Adrenal gland (tissue), 9 donors: ENCODE measurements at regions not wholly inside any gene's neighbourhood (a gene's known extent, or its start where the extent isn't known, plus 50 kb on each side); places are given as distances from the start of the nearest gene placed in this dataset.

Experiments
- DNase-seq, 7 donors: peaks; one replicate each; pipeline ENCODE4 v3.0.0-alpha.2; 2019 to 2020
- H3K27ac ChIP-seq, 5 donors: fragments of 200-600 bp; sonication (generic) in 4 of 5; 1 replicate in 3 of 5; 2 replicates in 2 of 5; pipeline versions ENCODE4 v1.5.1 to v1.8.0; 2016 to 2020; ENCODE audit warnings: mild to moderate bottlenecking in 1 of 5
- H3K27me3 ChIP-seq: fragments of 200-600 bp; 2 replicates; pipeline ENCODE4 v1.8.0; 2021
- H3K36me3 ChIP-seq, 2 donors: fragments of 200-600 bp; replicated peaks in 1 of 2; 1 replicate in 1 of 2; 2 replicates in 1 of 2; pipeline versions ENCODE4 v1.5.1 to v1.8.0; 2018 to 2022
- H3K4me1 ChIP-seq, 2 donors: fragments of 200-600 bp; replicated peaks in 1 of 2; 1 replicate in 1 of 2; 2 replicates in 1 of 2; pipeline versions ENCODE4 v1.5.1 to v1.8.0; 2018 to 2021
- H3K4me3 ChIP-seq, 4 donors: fragments of 200-600 bp; sonication (generic) in 3 of 4; one replicate each; pipeline ENCODE4 v1.5.1; 2016 to 2018
- H3K9me3 ChIP-seq, 3 donors: fragments of 200-600 bp; sonication (generic) in 1 of 3; replicated peaks in 1 of 3; 1 replicate in 2 of 3; 2 replicates in 1 of 3; pipeline versions ENCODE4 v1.5.1 to v1.8.0; 2016 to 2021
- CTCF ChIP-seq, 6 experiments: fragments of 450-650 bp in 4 of 6; fragments of 200-600 bp in 2 of 6; sonication (generic) in 1 of 6; IDR thresholded peaks; 1 replicate in 5 of 6; 2 replicates in 1 of 6; pipeline versions ENCODE4 v1.5.1 to v1.8.0; 2016 to 2021; ENCODE audit warnings: antibody characterized with exemption in 6 of 6, mild to moderate bottlenecking in 2 of 6, moderate library complexity in 1 of 6
- POLR2A ChIP-seq, 2 donors: fragments of 450-650 bp; IDR thresholded peaks; one replicate each; pipeline ENCODE4 v1.6.1; 2017; ENCODE audit warnings: antibody characterized with exemption in 2 of 2, mild to moderate bottlenecking in 2 of 2, moderate library complexity in 1 of 2
- WGBS, 4 donors: extraction: QIAGEN DNeasy Blood & Tissue Kit in 2 of 4; methylation state at CpG; one replicate each; pipeline versions ENCODE4 v1.1.5 to v1.1.7; 2013 to 2017; 5-methylcytosine and 5-hydroxymethylcytosine counted together
- intact Hi-C, 2 donors: fragments of 100-400 bp; cut with DNase I; formaldehyde crosslinking; loops; one replicate each; pipeline versions ENCODE4 v1.14.1 to v1.15.0; 2022 to 2023
- donor health status: healthy with polysubstance abuse.
- donor health status: Bipolar disorder and iron deficiency.
- donor health status: DM: yes; HTN: yes; CAD: no.
- donor health status: DM: no; HTN: no; CAD: no.
- donor health status: DM: no; HTN: no; CAD: no.

GRCh38 chr9:87076825-87077224 lies 129.5 kb upstream of the GAS1 start:
- no peaks in the 10 kb centered on the region for H3K27me3 ChIP-seq
- H3K27ac ChIP-seq = no peak overlapping the region
- no peak overlapping the region for H3K4me3 ChIP-seq
- H3K36me3 ChIP-seq = no peaks in the 10 kb centered on the region
- WGBS, 4 donors = 73 to 88% (median 76%) methylated on average over 2 of the region's 2 CpGs
- H3K9me3 ChIP-seq = no peaks in the 10 kb centered on the region
- TF ChIP-seq POLR2A (IDR thresholded peaks at IDR 0.05) (no peak), CTCF (IDR thresholded peaks at IDR 0.05) (no peak)
- DNase-seq = no peak
- H3K4me1 ChIP-seq = no peaks in the 10 kb centered on the region
- intact Hi-C loops = no loop called here

GRCh38 chr9:87077986-87078385 lies 130.7 kb upstream of the GAS1 start:
- DNase-seq = no peak
- no peaks in the 10 kb centered on the region for H3K27me3 ChIP-seq
- intact Hi-C loops = no loop called here
- no peaks in the 10 kb centered on the region for H3K4me1 ChIP-seq
- H3K9me3 ChIP-seq = no peaks in the 10 kb centered on the region
- 90 to 96% (median 93%) methylated on average over 3 of the region's 3 CpGs for WGBS, 4 donors
- TF ChIP-seq CTCF (IDR thresholded peaks at IDR 0.05) = no peak
- no peak for TF ChIP-seq POLR2A (IDR thresholded peaks at IDR 0.05)
- H3K4me3 ChIP-seq = no peak overlapping the region
- H3K36me3 ChIP-seq = no peaks in the 10 kb centered on the region
- no peak overlapping the region for H3K27ac ChIP-seq

- intact Hi-C loops = loop anchor here in 1 of 2 donors (10.0 kb wide), 1 partner anchor 54 kb away; no protein-coding TSS in a partner anchor
Observed at GRCh38 chr9:87080512-87081264, 133.4 kb upstream of the GAS1 start.

GRCh38 chr9:87081503-87081902 lies 134.2 kb upstream of the GAS1 start:
- Histone ChIP-seq H3K4me1 (no peaks in the 10 kb centered on the region), H3K4me3 (no peak overlapping the region), H3K36me3 (no peaks in the 10 kb centered on the region), H3K27ac (peak overlapping the region in 1 of 5 donors; percentile 66), H3K27me3 (no peaks in the 10 kb centered on the region), H3K9me3 (no peaks in the 10 kb centered on the region)
- TF ChIP-seq POLR2A (IDR thresholded peaks at IDR 0.05) = no peak
- no peak for TF ChIP-seq CTCF (IDR thresholded peaks at IDR 0.05)
- intact Hi-C loops = loop anchor here in 1 of 2 donors (10.0 kb wide), 1 partner anchor 53 kb away; no protein-coding TSS in a partner anchor
- 61 to 72% (median 65%) methylated on average over 2 of the region's 2 CpGs for WGBS, 4 donors
- no peak for DNase-seq

More at GRCh38 chr9:87080512-87081264, 133.4 kb upstream of the GAS1 start:
- H3K4me3 ChIP-seq = no peak overlapping the region
- H3K27ac ChIP-seq = peak overlapping the region in 3 of 5 donors; percentile 15 to 66 (median 37)
- H3K27me3 ChIP-seq = no peaks in the 10 kb centered on the region
- H3K36me3 ChIP-seq = no peaks in the 10 kb centered on the region
- whole genome bisulfite sequencing, 4 donors = 23 to 30% (median 26%) methylated on average over 7 of the region's 7 CpGs
- H3K4me1 ChIP-seq = no peaks in the 10 kb centered on the region
- no peaks in the 10 kb centered on the region for H3K9me3 ChIP-seq
- DNase-seq = peak in 1 of 7 donors; percentile 4
- no peak for TF ChIP-seq CTCF (IDR thresholded peaks at IDR 0.05)
- TF ChIP-seq POLR2A (IDR thresholded peaks at IDR 0.05) = no peak
